Uterus (tissue), 2 donors: ENCODE measurements at regions not wholly inside any gene's neighbourhood (a gene's known extent, or its start where the extent isn't known, plus 50 kb on each side); places are given as distances from the start of the nearest gene placed in this dataset.

Experiments used
- CTCF ChIP-seq, 4 experiments: fragments of 200-600 bp in 2 of 4; fragments of 450-650 bp in 2 of 4; sonication (generic) in 2 of 4; IDR thresholded peaks; one replicate each; pipeline ENCODE4 v1.5.1; 2016 to 2019; ENCODE audit warnings: antibody characterized with exemption in 4 of 4, mild to moderate bottlenecking in 2 of 4, moderate library complexity in 1 of 4
- POLR2A ChIP-seq, 2 donors: fragments of 450-650 bp; IDR thresholded peaks; one replicate each; pipeline ENCODE4 v1.6.1; 2016; ENCODE audit warnings: antibody characterized with exemption in 2 of 2, mild to moderate bottlenecking in 1 of 2, moderate library complexity in 1 of 2

GRCh38 chr3:81132995-81133394 is 628.5 kb downstream of the GBE1 start:
- no peak for TF ChIP-seq POLR2A (IDR thresholded peaks at IDR 0.05)
- TF ChIP-seq CTCF (IDR thresholded peaks at IDR 0.05) = no peak
